ENCODE measurements at regions not wholly inside any gene's neighbourhood (a gene's known extent, or its start where the extent isn't known, plus 50 kb on each side); places are given as distances from the start of the nearest gene placed in this dataset.

- DNase-seq (ENCODE audit: low spot score in 2 of 2) (no peak), FAIRE-seq (no peak)
These were observed 291.3 kb upstream of the PHYHIPL start for GRCh38 chr10:58885146-58885545.

GRCh38 chr10:58885686-58886345, 290.6 kb upstream of the PHYHIPL start:
- no peak for DNase-seq (ENCODE audit: low spot score in 2 of 2)
- no peak for FAIRE-seq

- no peak for FAIRE-seq
- no peak for DNase-seq (ENCODE audit: low spot score in 2 of 2)
These were observed 290.0 kb upstream of the PHYHIPL start for GRCh38 chr10:58886406-58886805.

- no peak for DNase-seq (ENCODE audit: low spot score in 2 of 2)
- no peak for FAIRE-seq
These were observed 289.0 kb upstream of the PHYHIPL start for GRCh38 chr10:58887474-58887873.

GRCh38 chr10:58888957-58889356, 287.5 kb upstream of the PHYHIPL start:
- FAIRE-seq: no peak
- no peak for DNase-seq (ENCODE audit: low spot score in 2 of 2)

- FAIRE-seq: no peak
- DNase-seq (ENCODE audit: low spot score in 2 of 2): no peak
These were observed 284.4 kb upstream of the PHYHIPL start for GRCh38 chr10:58892031-58892531.

GRCh38 chr10:58894929-58895328, 281.5 kb upstream of the PHYHIPL start:
- FAIRE-seq: no peak
- no peak for DNase-seq (ENCODE audit: low spot score in 2 of 2)

GRCh38 chr10:58896229-58896628, 280.2 kb upstream of the PHYHIPL start:
- FAIRE-seq: no peak
- no peak for DNase-seq (ENCODE audit: low spot score in 2 of 2)

GRCh38 chr10:58897236-58897635, 279.2 kb upstream of the PHYHIPL start:
- DNase-seq (ENCODE audit: low spot score in 2 of 2): no peak
- no peak for FAIRE-seq

GRCh38 chr10:58897708-58898107, 278.7 kb upstream of the PHYHIPL start:
- no peak for FAIRE-seq
- DNase-seq (ENCODE audit: low spot score in 2 of 2): no peak

GRCh38 chr10:58898854-58899573, 277.4 kb upstream of the PHYHIPL start:
- no peak for FAIRE-seq
- no peak for DNase-seq (ENCODE audit: low spot score in 2 of 2)

GRCh38 chr10:58901092-58901646, 275.3 kb upstream of the PHYHIPL start:
- FAIRE-seq (no peak), DNase-seq (ENCODE audit: low spot score in 2 of 2) (no peak)

GRCh38 chr10:58903071-58903470, 273.4 kb upstream of the PHYHIPL start:
- no peak for DNase-seq (ENCODE audit: low spot score in 2 of 2)
- FAIRE-seq: no peak

- FAIRE-seq (no peak), DNase-seq (ENCODE audit: low spot score in 2 of 2) (no peak)
These were observed 266.6 kb upstream of the PHYHIPL start for GRCh38 chr10:58909881-58910280.

GRCh38 chr10:58913717-58914116, 262.7 kb upstream of the PHYHIPL start:
- FAIRE-seq: no peak
- peak in 1 of 2 donors; percentile 6 for DNase-seq (ENCODE audit: low spot score in 2 of 2)

GRCh38 chr10:58918887-58919286, 257.6 kb upstream of the PHYHIPL start:
- FAIRE-seq (no peak), DNase-seq (ENCODE audit: low spot score in 2 of 2) (no peak)

- DNase-seq (ENCODE audit: low spot score in 2 of 2) (no peak), FAIRE-seq (no peak)
These were observed 256.4 kb upstream of the PHYHIPL start for GRCh38 chr10:58919927-58920654.

GRCh38 chr10:58920655-58921003, 255.8 kb upstream of the PHYHIPL start:
- DNase-seq (ENCODE audit: low spot score in 2 of 2) (no peak), FAIRE-seq (no peak)

- no peak for DNase-seq (ENCODE audit: low spot score in 2 of 2)
- FAIRE-seq: no peak
These were observed 255.0 kb upstream of the PHYHIPL start for GRCh38 chr10:58921421-58921855.

GRCh38 chr10:58925381-58925780, 251.1 kb upstream of the PHYHIPL start:
- FAIRE-seq (no peak), DNase-seq (ENCODE audit: low spot score in 2 of 2) (no peak)

- no peak for DNase-seq (ENCODE audit: low spot score in 2 of 2)
- FAIRE-seq: no peak
These were observed 245.9 kb upstream of the PHYHIPL start for GRCh38 chr10:58930500-58930899.
